ENCODE measurements at regions not wholly inside any gene's neighbourhood (a gene's known extent, or its start where the extent isn't known, plus 50 kb on each side); places are given as distances from the start of the nearest gene placed in this dataset.

DNA sequence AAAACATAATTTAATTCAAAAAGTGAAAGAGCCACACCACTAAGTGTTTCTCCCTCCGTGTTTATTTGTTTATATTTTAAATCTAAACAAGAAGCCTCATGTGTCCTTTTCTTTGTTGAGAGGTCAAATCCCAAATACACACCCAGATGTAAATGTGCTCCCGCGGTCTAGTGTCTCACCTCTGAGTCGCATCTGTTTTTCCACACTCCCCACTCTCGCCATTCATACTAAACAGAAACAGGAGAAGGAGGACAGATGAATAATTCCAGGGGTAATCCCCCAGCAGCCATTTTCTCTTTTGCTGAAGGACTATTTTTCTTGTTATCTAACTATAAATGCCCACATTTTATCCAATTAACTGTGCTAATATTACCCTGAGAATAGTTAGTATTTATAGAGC lies 361.6 kb upstream of the RIOK2 start:
- TF ChIP-seq POLR2A (IDR thresholded peaks at IDR 0.05) = no peak
- TF ChIP-seq, protein P1, sequence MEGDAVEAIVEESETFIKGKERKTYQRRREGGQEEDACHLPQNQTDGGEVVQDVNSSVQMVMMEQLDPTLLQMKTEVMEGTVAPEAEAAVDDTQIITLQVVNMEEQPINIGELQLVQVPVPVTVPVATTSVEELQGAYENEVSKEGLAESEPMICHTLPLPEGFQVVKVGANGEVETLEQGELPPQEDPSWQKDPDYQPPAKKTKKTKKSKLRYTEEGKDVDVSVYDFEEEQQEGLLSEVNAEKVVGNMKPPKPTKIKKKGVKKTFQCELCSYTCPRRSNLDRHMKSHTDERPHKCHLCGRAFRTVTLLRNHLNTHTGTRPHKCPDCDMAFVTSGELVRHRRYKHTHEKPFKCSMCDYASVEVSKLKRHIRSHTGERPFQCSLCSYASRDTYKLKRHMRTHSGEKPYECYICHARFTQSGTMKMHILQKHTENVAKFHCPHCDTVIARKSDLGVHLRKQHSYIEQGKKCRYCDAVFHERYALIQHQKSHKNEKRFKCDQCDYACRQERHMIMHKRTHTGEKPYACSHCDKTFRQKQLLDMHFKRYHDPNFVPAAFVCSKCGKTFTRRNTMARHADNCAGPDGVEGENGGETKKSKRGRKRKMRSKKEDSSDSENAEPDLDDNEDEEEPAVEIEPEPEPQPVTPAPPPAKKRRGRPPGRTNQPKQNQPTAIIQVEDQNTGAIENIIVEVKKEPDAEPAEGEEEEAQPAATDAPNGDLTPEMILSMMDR (IDR thresholded peaks at IDR 0.05) = no peak
- Histone ChIP-seq H3K4me1 (no peaks in the 10 kb centered on the region), H3K27me3 (no peaks in the 10 kb centered on the region), H3K9me3 (no peaks in the 10 kb centered on the region), H3K4me3 (no peak overlapping the region), H3K27ac (no peak overlapping the region), H3K36me3 (no peaks in the 10 kb centered on the region)
- DNase-seq = no peak
- intact Hi-C loops (cut with DNase I; ENCODE audit: low total_unique reads) = no loop called here

- Histone ChIP-seq H3K4me3 (no peak overlapping the region), H3K4me1 (no peaks in the 10 kb centered on the region), H3K27me3 (no peaks in the 10 kb centered on the region), H3K9me3 (no peaks in the 10 kb centered on the region), H3K27ac (no peak overlapping the region), H3K36me3 (no peaks in the 10 kb centered on the region)
- TF ChIP-seq POLR2A (IDR thresholded peaks at IDR 0.05) = no peak
- TF ChIP-seq, protein P1 (IDR thresholded peaks at IDR 0.05) = no peak
- DNase-seq = no peak
- intact Hi-C loops (cut with DNase I; ENCODE audit: low total_unique reads) = no loop called here
Observed at GRCh38 chr5:97545446-97545845, 362.4 kb upstream of the RIOK2 start.

- Histone ChIP-seq H3K27me3 (no peaks in the 10 kb centered on the region), H3K4me1 (no peaks in the 10 kb centered on the region), H3K27ac (no peak overlapping the region), H3K36me3 (no peaks in the 10 kb centered on the region), H3K9me3 (no peaks in the 10 kb centered on the region), H3K4me3 (no peak overlapping the region)
- intact Hi-C loops (cut with DNase I; ENCODE audit: low total_unique reads) = no loop called here
- TF ChIP-seq, protein P1 (IDR thresholded peaks at IDR 0.05) = no peak
- no peak for TF ChIP-seq POLR2A (IDR thresholded peaks at IDR 0.05)
- DNase-seq = no peak
Observed at GRCh38 chr5:97545886-97546535, 363.0 kb upstream of the RIOK2 start.

- Histone ChIP-seq H3K4me3 (no peak overlapping the region), H3K36me3 (no peaks in the 10 kb centered on the region), H3K27me3 (no peaks in the 10 kb centered on the region), H3K27ac (no peak overlapping the region), H3K9me3 (no peaks in the 10 kb centered on the region), H3K4me1 (no peaks in the 10 kb centered on the region)
- TF ChIP-seq, protein P1 (IDR thresholded peaks at IDR 0.05) = no peak
- TF ChIP-seq POLR2A (IDR thresholded peaks at IDR 0.05) = no peak
- DNase-seq = no peak
- intact Hi-C loops (cut with DNase I; ENCODE audit: low total_unique reads) = no loop called here
Observed at GRCh38 chr5:97547430-97547829, 364.4 kb upstream of the RIOK2 start.

GRCh38 chr5:97547999-97548738 lies 365.1 kb upstream of the RIOK2 start:
- no peaks in the 10 kb centered on the region for H3K4me1 ChIP-seq
- no peaks in the 10 kb centered on the region for H3K27me3 ChIP-seq
- no peaks in the 10 kb centered on the region for H3K36me3 ChIP-seq
- no peak overlapping the region for H3K27ac ChIP-seq
- TF ChIP-seq POLR2A (IDR thresholded peaks at IDR 0.05) = no peak
- TF ChIP-seq, protein P1 (IDR thresholded peaks at IDR 0.05) = no peak
- intact Hi-C loops (cut with DNase I; ENCODE audit: low total_unique reads) = no loop called here
- DNase-seq = no peak
- H3K9me3 ChIP-seq = no peaks in the 10 kb centered on the region
- H3K4me3 ChIP-seq = no peak overlapping the region

Data from uterus (tissue), 3 donors.